Gastrocnemius medialis (tissue), 4 donors: ENCODE measurements at regions not wholly inside any gene's neighbourhood (a gene's known extent, or its start where the extent isn't known, plus 50 kb on each side); places are given as distances from the start of the nearest gene placed in this dataset.

Experiments used
- ATAC-seq, 2 donors: fragments of 150-250 bp; one replicate each; pipeline ENCODE4 v1.9.1; 2016
- DNase-seq, 2 donors: peaks; one replicate each; pipeline ENCODE4 v3.0.0-alpha.2; 2019
- H3K27ac ChIP-seq, 4 donors: fragments of 200-600 bp; sonication (generic); 1 replicate in 1 of 4; 2 replicates in 3 of 4; pipeline ENCODE4 v1.5.1; 2016 to 2018; ENCODE audit warnings: mild to moderate bottlenecking in 2 of 4, moderate library complexity in 1 of 4
- H3K27me3 ChIP-seq, 3 donors: fragments of 200-600 bp; sonication (generic) in 2 of 3; 1 replicate in 1 of 3; 2 replicates in 2 of 3; pipeline versions ENCODE4 v1.5.1 to v1.6.0; 2016 to 2019; ENCODE audit warnings: mild to moderate bottlenecking in 1 of 3, moderate library complexity in 1 of 3
- H3K36me3 ChIP-seq, 2 donors: fragments of 200-600 bp; sonication (generic) in 1 of 2; one replicate each; pipeline ENCODE4 v1.5.1; 2017 to 2018
- H3K4me1 ChIP-seq, 2 donors: fragments of 200-600 bp; sonication (generic) in 1 of 2; one replicate each; pipeline ENCODE4 v1.5.1; 2016 to 2017; ENCODE audit warnings: mild to moderate bottlenecking in 2 of 2
- H3K4me3 ChIP-seq, 4 donors: fragments of 200-600 bp; sonication (generic) in 3 of 4; 1 replicate in 1 of 4; 2 replicates in 3 of 4; pipeline ENCODE4 v1.5.1; 2016 to 2019; ENCODE audit warnings: mild to moderate bottlenecking in 2 of 4
- H3K9me3 ChIP-seq, 3 donors: fragments of 200-600 bp; sonication (generic) in 2 of 3; 1 replicate in 1 of 3; 2 replicates in 2 of 3; pipeline ENCODE4 v1.5.1; 2016 to 2019
- POLR2A ChIP-seq, 2 donors: fragments of 450-650 bp; IDR thresholded peaks; one replicate each; pipeline ENCODE4 v1.6.1; 2017; ENCODE audit warnings: antibody characterized with exemption in 2 of 2, mild to moderate bottlenecking in 2 of 2, moderate library complexity in 2 of 2
- in situ Hi-C, 4 donors: fragments of 200-750 bp; cut with MboI; loops; one replicate each; pipeline versions ENCODE4 v1.15.0 to v1.8.0; 2017; ENCODE audit warnings: low sequenced_read_pairs in 4 of 4
- intact Hi-C: fragments of 100-400 bp; cut with DNase I; formaldehyde crosslinking; loops from one replicate; pipeline ENCODE4 v1.15.1; 2023; ENCODE audit warnings: low total_unique reads
- TF ChIP-seq, protein P1 (sequence below), 5 experiments: fragments of 450-650 bp in 3 of 5; fragments of 200-600 bp in 2 of 5; sonication (generic) in 2 of 5; IDR thresholded peaks in 4 of 5; conservative IDR thresholded peaks in 1 of 5; 1 replicate in 4 of 5; 2 replicates in 1 of 5; pipeline ENCODE4 v1.5.1; 2016 to 2019; ENCODE audit warnings: antibody characterized with exemption in 5 of 5, mild to moderate bottlenecking in 3 of 5, moderate library complexity in 3 of 5

DNA sequence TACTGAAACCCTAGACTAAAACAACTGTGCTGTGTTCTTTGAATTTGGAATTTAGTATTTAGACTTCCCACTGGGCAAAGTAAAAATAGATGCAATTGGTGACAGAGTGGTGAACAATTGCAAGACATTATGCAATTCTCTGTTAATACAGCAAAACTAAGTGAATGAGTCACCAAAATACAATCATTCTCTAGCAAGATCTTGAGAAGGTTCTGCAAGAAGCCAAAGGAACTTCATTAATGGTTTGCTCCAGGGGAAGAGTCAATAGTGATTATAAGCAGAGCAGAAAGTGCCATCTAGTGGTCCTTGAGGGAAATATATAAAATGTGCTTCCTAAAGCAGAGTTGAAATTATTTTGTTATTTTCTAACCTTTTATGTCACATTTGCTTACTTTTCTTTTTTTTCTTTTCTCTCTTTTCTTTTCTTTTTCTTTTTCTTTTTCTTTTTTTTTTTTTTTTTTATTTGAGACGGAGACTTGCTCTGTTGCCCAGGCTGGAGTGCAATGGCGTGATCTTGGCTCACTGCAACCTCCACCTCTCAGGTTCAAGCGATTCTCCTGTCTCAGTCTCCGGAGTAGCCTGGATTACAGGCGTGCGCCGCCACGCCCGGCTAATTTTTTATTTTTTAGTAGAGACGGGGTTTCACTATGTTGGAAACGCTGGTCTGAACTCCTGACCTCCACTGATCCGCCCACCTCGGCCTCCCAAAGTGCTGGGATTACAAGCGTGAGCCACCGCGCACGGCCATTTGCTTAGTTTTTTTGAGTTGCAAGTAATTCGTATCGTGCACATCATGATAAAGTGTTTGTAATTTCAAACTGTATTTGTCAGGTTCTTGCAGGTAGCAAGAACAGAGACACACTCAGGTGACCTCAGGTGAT lies 99.2 kb downstream of the CTH start:
- intact Hi-C loops, result loop anchor here (1.0 kb wide), 1 partner anchor 377 kb away; no protein-coding TSS in a partner anchor
- TF ChIP-seq, protein P1, sequence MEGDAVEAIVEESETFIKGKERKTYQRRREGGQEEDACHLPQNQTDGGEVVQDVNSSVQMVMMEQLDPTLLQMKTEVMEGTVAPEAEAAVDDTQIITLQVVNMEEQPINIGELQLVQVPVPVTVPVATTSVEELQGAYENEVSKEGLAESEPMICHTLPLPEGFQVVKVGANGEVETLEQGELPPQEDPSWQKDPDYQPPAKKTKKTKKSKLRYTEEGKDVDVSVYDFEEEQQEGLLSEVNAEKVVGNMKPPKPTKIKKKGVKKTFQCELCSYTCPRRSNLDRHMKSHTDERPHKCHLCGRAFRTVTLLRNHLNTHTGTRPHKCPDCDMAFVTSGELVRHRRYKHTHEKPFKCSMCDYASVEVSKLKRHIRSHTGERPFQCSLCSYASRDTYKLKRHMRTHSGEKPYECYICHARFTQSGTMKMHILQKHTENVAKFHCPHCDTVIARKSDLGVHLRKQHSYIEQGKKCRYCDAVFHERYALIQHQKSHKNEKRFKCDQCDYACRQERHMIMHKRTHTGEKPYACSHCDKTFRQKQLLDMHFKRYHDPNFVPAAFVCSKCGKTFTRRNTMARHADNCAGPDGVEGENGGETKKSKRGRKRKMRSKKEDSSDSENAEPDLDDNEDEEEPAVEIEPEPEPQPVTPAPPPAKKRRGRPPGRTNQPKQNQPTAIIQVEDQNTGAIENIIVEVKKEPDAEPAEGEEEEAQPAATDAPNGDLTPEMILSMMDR (IDR thresholded peaks at IDR 0.05 in 4 of 5, conservative IDR thresholded peaks at IDR 0.05 in 1 of 5), result peak in 4 of 5 experiments; percentile 45 to 63 (median 57)
- TF ChIP-seq POLR2A (IDR thresholded peaks at IDR 0.05), result no peak
- H3K36me3 ChIP-seq, result no peaks in the 10 kb centered on the region
- in situ Hi-C loops, result loop anchor here (5.0 to 25.0 kb wide), 3 partner anchors 375 to 552 kb away; no protein-coding TSS in a partner anchor
- no peaks in the 10 kb centered on the region for H3K9me3 ChIP-seq
- no peak for DNase-seq
- ATAC-seq, result peak; percentile 78 to 79
- no peak overlapping the region for H3K27ac ChIP-seq
- H3K4me1 ChIP-seq, result no peaks in the 10 kb centered on the region
- no peaks in the 10 kb centered on the region for H3K27me3 ChIP-seq
- H3K4me3 ChIP-seq, result no peak overlapping the region

DNA sequence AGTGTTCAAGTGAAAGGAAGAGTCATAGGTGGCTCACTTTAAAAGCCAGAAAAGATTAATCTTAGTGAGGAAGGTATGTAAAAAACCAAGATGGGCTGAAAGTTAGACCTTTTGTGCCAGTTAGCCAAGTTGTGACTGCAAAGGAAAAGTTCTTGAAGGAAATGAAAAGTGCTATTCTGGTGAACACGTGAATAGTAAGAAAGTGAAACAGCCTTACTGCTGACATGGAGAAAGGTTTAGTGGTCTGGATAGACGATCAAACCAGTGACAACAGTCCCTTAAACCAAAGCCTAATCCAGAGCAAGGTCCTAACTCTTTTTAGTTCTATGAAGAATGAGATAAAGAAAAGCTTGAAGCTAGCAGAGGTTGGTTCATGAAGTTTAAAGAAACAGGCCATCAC lies 106.4 kb downstream of the CTH start:
- Histone ChIP-seq H3K4me1 (no peaks in the 10 kb centered on the region), H3K27me3 (no peaks in the 10 kb centered on the region), H3K9me3 (no peaks in the 10 kb centered on the region), H3K27ac (no peak overlapping the region), H3K36me3 (no peaks in the 10 kb centered on the region), H3K4me3 (no peak overlapping the region)
- intact Hi-C loops, result no loop called here
- no peak for ATAC-seq
- in situ Hi-C loops, result loop anchor here in 2 of 4 donors (10.0 to 25.0 kb wide), 2 partner anchors 383 to 545 kb away; no protein-coding TSS in a partner anchor
- no peak for DNase-seq
- TF ChIP-seq, protein P1 (IDR thresholded peaks at IDR 0.05 in 4 of 5, conservative IDR thresholded peaks at IDR 0.05 in 1 of 5), result no peak
- no peak for TF ChIP-seq POLR2A (IDR thresholded peaks at IDR 0.05)

DNA sequence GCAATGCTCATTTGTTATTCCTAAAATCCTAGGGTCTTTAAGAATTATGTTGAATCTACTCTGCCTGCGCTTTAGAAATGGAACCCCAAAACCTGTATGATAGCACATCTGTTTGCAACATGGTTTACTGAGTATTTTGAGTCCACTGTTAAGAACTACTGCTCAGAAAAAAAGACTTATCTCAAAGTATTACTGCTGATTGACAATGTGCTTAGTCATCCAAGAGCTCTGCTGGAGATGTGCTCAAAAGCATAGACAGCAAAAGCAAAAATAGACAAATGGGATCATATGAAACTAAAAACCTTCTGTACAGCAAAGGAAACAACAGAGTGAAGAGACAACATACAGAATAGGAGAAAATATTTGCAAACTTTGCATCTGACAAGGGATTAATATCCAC lies 107.0 kb downstream of the CTH start:
- Histone ChIP-seq H3K36me3 (no peaks in the 10 kb centered on the region), H3K4me1 (no peaks in the 10 kb centered on the region), H3K9me3 (no peaks in the 10 kb centered on the region), H3K27ac (no peak overlapping the region), H3K27me3 (no peaks in the 10 kb centered on the region), H3K4me3 (no peak overlapping the region)
- ATAC-seq, result no peak
- DNase-seq, result no peak
- intact Hi-C loops (no loop called here), in situ Hi-C loops (loop anchor here in 2 of 4 donors (10.0 to 25.0 kb wide), 2 partner anchors 383 to 544 kb away; no protein-coding TSS in a partner anchor)
- TF ChIP-seq, protein P1 (IDR thresholded peaks at IDR 0.05 in 4 of 5, conservative IDR thresholded peaks at IDR 0.05 in 1 of 5), result no peak
- TF ChIP-seq POLR2A (IDR thresholded peaks at IDR 0.05), result no peak

DNA sequence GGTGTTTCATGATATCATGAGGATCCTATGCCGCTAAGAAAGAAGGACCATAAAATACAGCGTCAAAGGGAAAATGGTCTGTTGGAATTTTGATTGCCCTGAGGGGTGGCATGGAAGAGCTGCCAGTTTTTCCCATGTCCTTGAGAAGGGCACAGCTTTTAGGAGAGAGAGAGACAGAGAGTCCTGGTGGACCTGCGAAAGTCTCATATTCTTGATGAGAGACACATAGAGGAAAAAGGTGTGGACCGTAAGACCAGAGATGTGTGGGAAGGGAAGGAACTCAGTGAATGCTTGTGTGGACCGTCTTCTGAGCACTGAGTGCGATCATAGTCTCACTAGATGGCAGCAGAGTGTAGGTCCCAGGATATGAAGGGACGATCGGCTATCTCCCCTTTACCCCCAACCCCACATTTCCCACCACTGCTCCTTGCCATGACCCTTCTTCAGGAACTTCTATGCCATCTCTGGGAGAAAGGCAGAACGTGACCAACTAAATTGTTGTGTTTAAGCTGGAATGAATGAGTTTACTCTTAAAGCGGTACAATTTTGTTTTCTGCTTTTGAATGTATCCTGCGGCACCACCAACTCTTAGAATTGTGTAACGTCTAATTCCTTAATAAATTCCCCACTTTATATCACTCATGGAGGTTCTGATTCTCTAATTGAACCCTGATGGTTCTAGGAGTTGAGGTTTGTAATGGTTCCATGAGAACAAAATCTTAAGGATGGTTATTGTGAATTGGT lies 117.7 kb downstream of the CTH start:
- intact Hi-C loops (loop anchor here (2.0 kb wide), 1 partner anchor 520 kb away; no protein-coding TSS in a partner anchor), in situ Hi-C loops (loop anchor here in 3 of 4 donors (10.0 to 25.0 kb wide), 3 partner anchors 509 to 534 kb away; partner anchors contain the start of gene PTGER3 (in 1 of the 3))
- no peak for ATAC-seq

More for the DNA sequence above, 117.7 kb downstream of the CTH start:
- H3K9me3 ChIP-seq, result no peaks in the 10 kb centered on the region
- DNase-seq, result no peak
- H3K4me3 ChIP-seq, result no peak overlapping the region
- H3K4me1 ChIP-seq, result no peaks in the 10 kb centered on the region
- H3K36me3 ChIP-seq, result no peaks in the 10 kb centered on the region
- TF ChIP-seq, protein P1 (IDR thresholded peaks at IDR 0.05 in 4 of 5, conservative IDR thresholded peaks at IDR 0.05 in 1 of 5), result peak in 2 of 5 experiments; percentile 30 to 52
- no peak for TF ChIP-seq POLR2A (IDR thresholded peaks at IDR 0.05)
- H3K27ac ChIP-seq, result no peak overlapping the region
- no peaks in the 10 kb centered on the region for H3K27me3 ChIP-seq
